Testis (tissue), 2 donors: ENCODE measurements at regions not wholly inside any gene's neighbourhood (a gene's known extent, or its start where the extent isn't known, plus 50 kb on each side); places are given as distances from the start of the nearest gene placed in this dataset.

Experiments
- DNase-seq: peaks from one replicate; pipeline ENCODE4 v3.0.0-alpha.2; 2019
- H3K27ac ChIP-seq, 2 donors: fragments of 200-600 bp; sonication (generic); one replicate each; pipeline ENCODE4 v1.5.1; 2019
- H3K27me3 ChIP-seq: fragments of 200-600 bp; sonication (generic); one replicate; pipeline ENCODE4 v1.5.1; 2019
- H3K36me3 ChIP-seq: fragments of 200-600 bp; sonication (generic); one replicate; pipeline ENCODE4 v1.5.1; 2017; ENCODE audit warnings: low read depth; ENCODE audit errors: missing control alignments
- H3K4me1 ChIP-seq: fragments of 200-600 bp; sonication (generic); one replicate; pipeline ENCODE4 v1.5.1; 2019
- H3K4me3 ChIP-seq, 2 donors: fragments of 200-600 bp; sonication (generic); one replicate each; pipeline ENCODE4 v1.5.1; 2017 to 2019
- H3K9me3 ChIP-seq: fragments of 200-600 bp; sonication (generic); one replicate; pipeline ENCODE4 v1.5.1; 2017
- POLR2A ChIP-seq: fragments of 450-650 bp; IDR thresholded peaks from one replicate; pipeline ENCODE4 v1.6.1; 2017; ENCODE audit warnings: antibody characterized with exemption, mild to moderate bottlenecking, moderate library complexity
- WGBS, 2 donors: methylation state at CpG; one replicate each; pipeline ENCODE4 v1.1.5; 2018; 5-methylcytosine and 5-hydroxymethylcytosine counted together
- intact Hi-C: fragments of 100-400 bp; cut with DNase I; formaldehyde crosslinking; loops from one replicate; pipeline ENCODE4 v1.15.1; 2023; ENCODE audit warnings: low total_unique reads
- TF ChIP-seq, protein P1 (sequence below), 3 experiments: fragments of 450-650 bp in 2 of 3; fragments of 200-600 bp in 1 of 3; sonication (generic) in 1 of 3; IDR thresholded peaks; one replicate each; pipeline ENCODE4 v1.5.1; 2016 to 2019; ENCODE audit warnings: antibody characterized with exemption in 3 of 3, mild to moderate bottlenecking in 2 of 3, moderate library complexity in 1 of 3

DNA sequence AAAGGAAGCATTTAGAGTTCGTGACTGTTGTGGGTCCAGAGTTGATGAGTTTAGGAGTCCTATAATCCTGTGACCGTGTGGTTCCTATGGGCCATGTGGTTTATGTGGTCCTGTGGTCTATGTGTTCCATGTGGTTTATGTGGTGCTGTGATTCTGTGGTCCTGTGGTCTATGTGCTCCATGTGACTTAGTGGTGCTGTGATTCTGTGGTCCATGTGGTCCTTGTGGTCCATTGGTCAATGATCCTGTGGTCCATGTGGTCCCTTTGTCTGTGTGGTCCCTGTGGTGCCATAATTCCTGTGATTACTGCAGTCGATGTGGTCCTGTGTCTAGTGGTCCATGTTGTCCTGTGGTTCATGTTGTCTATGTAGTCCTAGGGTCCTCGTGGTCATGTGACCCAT is 167.3 kb downstream of the TMEM18 start:
- Histone ChIP-seq H3K4me1 (no peaks in the 10 kb centered on the region), H3K4me3 (no peak overlapping the region), H3K9me3 (no peaks in the 10 kb centered on the region), H3K36me3 (no peaks in the 10 kb centered on the region), H3K27ac (no peak overlapping the region), H3K27me3 (no peaks in the 10 kb centered on the region)
- no peak for DNase-seq
- no peak for TF ChIP-seq POLR2A
- TF ChIP-seq, protein P1, sequence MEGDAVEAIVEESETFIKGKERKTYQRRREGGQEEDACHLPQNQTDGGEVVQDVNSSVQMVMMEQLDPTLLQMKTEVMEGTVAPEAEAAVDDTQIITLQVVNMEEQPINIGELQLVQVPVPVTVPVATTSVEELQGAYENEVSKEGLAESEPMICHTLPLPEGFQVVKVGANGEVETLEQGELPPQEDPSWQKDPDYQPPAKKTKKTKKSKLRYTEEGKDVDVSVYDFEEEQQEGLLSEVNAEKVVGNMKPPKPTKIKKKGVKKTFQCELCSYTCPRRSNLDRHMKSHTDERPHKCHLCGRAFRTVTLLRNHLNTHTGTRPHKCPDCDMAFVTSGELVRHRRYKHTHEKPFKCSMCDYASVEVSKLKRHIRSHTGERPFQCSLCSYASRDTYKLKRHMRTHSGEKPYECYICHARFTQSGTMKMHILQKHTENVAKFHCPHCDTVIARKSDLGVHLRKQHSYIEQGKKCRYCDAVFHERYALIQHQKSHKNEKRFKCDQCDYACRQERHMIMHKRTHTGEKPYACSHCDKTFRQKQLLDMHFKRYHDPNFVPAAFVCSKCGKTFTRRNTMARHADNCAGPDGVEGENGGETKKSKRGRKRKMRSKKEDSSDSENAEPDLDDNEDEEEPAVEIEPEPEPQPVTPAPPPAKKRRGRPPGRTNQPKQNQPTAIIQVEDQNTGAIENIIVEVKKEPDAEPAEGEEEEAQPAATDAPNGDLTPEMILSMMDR (IDR thresholded peaks at IDR 0.05): no peak
- intact Hi-C loops: no loop called here
- 90 to 92% methylated on average over 4 of the region's 4 CpGs for WGBS, 2 donors

DNA sequence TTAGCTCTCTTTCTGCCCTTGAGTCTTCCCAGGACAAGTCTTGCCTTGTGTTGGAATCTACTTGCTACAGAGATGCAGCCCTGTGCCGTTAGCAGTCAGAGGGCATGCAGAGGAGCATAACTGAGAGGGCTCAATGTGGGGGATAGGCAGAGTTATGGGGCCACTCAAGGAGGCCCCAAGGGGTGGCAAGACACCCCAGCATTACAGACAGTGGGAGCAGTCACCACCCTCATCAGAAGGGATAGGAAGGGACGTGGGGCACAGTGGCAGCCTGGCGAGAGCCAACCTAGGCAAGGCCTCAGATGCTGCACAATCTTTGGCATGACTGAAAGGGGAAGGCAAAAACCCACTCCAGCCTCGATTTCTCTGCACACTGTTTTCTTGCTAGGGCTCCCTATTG is 169.1 kb downstream of the TMEM18 start:
- Histone ChIP-seq H3K4me3 (no peak overlapping the region), H3K4me1 (no peaks in the 10 kb centered on the region), H3K27ac (no peak overlapping the region), H3K27me3 (no peaks in the 10 kb centered on the region), H3K36me3 (no peaks in the 10 kb centered on the region), H3K9me3 (no peaks in the 10 kb centered on the region)
- 92% methylated on average over 3 to 4 of the region's 4 CpGs for WGBS, 2 donors
- TF ChIP-seq, protein P1 (IDR thresholded peaks at IDR 0.05): no peak
- no peak for TF ChIP-seq POLR2A
- DNase-seq: no peak
- intact Hi-C loops: no loop called here

DNA sequence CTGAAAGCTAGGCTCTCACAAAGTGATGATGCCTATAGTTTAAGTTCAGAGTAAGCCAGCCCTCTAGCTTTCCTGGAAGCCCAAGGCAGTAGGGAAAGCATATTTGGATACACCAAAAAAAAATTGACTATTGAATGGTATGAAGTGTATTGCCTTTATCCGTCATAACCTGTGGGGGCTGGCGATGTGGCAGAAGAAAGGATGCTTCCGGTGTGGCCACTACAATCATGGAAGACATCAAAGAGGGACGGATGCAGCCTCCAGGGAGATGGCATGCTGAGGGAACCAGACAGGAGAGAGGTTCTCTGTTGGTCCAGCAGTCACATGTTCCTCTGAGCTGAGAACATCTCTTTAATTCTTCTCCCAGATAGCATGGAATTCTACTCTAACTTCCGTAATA is 170.3 kb downstream of the TMEM18 start:
- no peaks in the 10 kb centered on the region for H3K27me3 ChIP-seq
- DNase-seq: no peak
- TF ChIP-seq, protein P1 (IDR thresholded peaks at IDR 0.05): no peak
- 85 to 86% methylated on average over 5 of the region's 5 CpGs for WGBS, 2 donors
- no peak overlapping the region for H3K4me3 ChIP-seq
- H3K9me3 ChIP-seq: no peaks in the 10 kb centered on the region
- H3K27ac ChIP-seq: no peak overlapping the region
- intact Hi-C loops: no loop called here
- H3K36me3 ChIP-seq: no peaks in the 10 kb centered on the region
- H3K4me1 ChIP-seq: no peaks in the 10 kb centered on the region

DNA sequence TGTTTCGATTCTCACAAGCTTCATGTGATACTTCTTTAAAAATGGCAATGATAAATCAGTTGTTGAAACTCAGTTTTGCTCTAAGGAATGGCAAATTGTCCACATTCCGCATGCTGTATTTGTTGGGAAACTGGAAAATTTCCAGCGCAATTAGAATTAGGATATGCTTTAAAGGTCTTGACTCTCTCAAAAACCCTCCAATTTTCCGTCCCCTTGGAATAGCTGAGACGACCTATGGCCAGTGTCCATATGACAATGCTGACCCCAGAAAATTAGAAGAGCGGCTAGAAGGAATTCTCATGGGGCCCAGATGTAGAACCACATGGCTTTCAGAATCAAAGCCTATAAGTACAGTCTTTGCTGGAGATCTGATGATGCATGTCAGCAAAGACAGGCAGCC is 170.8 kb downstream of the TMEM18 start:
- H3K27ac ChIP-seq: no peak overlapping the region
- TF ChIP-seq, protein P1 (IDR thresholded peaks at IDR 0.05): no peak
- no peak for TF ChIP-seq POLR2A
- intact Hi-C loops: no loop called here
- no peaks in the 10 kb centered on the region for H3K36me3 ChIP-seq
- DNase-seq: no peak
- WGBS, 2 donors: 55 to 58% methylated on average over 6 of the region's 6 CpGs
- no peaks in the 10 kb centered on the region for H3K27me3 ChIP-seq
- no peaks in the 10 kb centered on the region for H3K4me1 ChIP-seq
- H3K9me3 ChIP-seq: no peaks in the 10 kb centered on the region
- no peak overlapping the region for H3K4me3 ChIP-seq

DNA sequence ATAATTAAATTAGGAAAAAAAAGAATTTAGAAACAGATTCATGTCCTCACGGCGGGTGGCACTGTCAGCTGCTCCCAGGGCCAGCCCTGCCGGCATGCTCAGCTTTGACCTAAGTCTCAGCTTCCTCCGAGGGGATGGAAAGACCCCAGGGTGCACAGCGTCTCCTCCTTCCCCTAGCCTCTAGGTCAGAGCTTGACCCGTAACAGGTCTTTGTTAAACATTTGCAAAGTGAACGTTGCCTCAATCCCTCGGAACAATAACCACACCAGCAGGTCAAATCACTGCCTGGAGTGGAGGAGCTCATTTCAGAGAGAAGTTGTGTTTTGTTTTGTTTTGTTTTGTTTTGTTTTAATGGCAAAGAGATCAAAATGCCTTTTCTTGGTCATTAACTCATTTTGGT is 171.3 kb downstream of the TMEM18 start:
- Histone ChIP-seq H3K27me3 (no peaks in the 10 kb centered on the region), H3K4me1 (no peaks in the 10 kb centered on the region), H3K4me3 (no peak overlapping the region), H3K36me3 (no peaks in the 10 kb centered on the region), H3K9me3 (no peaks in the 10 kb centered on the region), H3K27ac (no peak overlapping the region)
- TF ChIP-seq, protein P1 (IDR thresholded peaks at IDR 0.05): no peak
- no peak for TF ChIP-seq POLR2A
- no peak for DNase-seq
- intact Hi-C loops: no loop called here
- 51 to 56% methylated on average over 8 of the region's 8 CpGs for WGBS, 2 donors
